B cell (primary cell): ENCODE measurements at regions not wholly inside any gene's neighbourhood (a gene's known extent, or its start where the extent isn't known, plus 50 kb on each side); places are given as distances from the start of the nearest gene placed in this dataset.
A peak's percentile ranks its signal among the peaks of the same experiment; 100 is the strongest.

ENCODE experiments used
- ATAC-seq: fragments of 200-7000 bp; cut with Tn5 transposase; one replicate; pipeline ENCODE4 v1.10.0; 2021; ENCODE audit warnings: low read depth, mild to moderate bottlenecking, moderate number of reproducible peaks, moderate library complexity
- CTCF ChIA-PET: fragments of 350-600 bp; sonication (Branson Sonifier 250); formaldehyde crosslinking; loops from one replicate; lab custom pipeline; 2021; ENCODE audit warnings: antibody characterized with exemption, inconsistent platforms; lab: Charles Lee
- POLR2A ChIA-PET: fragments of 350-600 bp; sonication (Branson Sonifier 250); formaldehyde crosslinking; loops from one replicate; lab custom pipeline; 2021; ENCODE audit warnings: antibody characterized with exemption; lab: Charles Lee
- DNase-seq: peaks from one replicate; pipeline ENCODE4 v3.0.0; 2013
- H2AFZ ChIP-seq: 2 replicates; pipeline ENCODE4 v1.6.1; 2012; ENCODE audit warnings: mild to moderate bottlenecking, low read depth, low read length; ENCODE audit not compliant: insufficient read depth, poor library complexity, severe bottlenecking
- H3K27ac ChIP-seq, 2 donors: 1 replicate in 1 of 2; 2 replicates in 1 of 2; pipeline ENCODE4 v1.5.1; 2012 to 2013; ENCODE audit warnings: low read length in 2 of 2, mild to moderate bottlenecking in 2 of 2, moderate library complexity in 1 of 2
- H3K27me3 ChIP-seq, 4 experiments: fragments of 200-600 bp in 1 of 4; sonication (generic) in 1 of 4; replicated peaks in 1 of 4; 1 replicate in 2 of 4; 2 replicates in 2 of 4; pipeline versions ENCODE4 v1.6.1 to v1.7.0; 2013 to 2016; ENCODE audit warnings: low read length in 3 of 4, mild to moderate bottlenecking in 2 of 4, mixed read lengths in 1 of 4, moderate library complexity in 1 of 4; ENCODE audit not compliant: insufficient read depth in 4 of 4, control insufficient read depth in 3 of 4; ENCODE audit errors: control extremely low read depth in 1 of 4
- H3K36me3 ChIP-seq, 2 experiments: replicated peaks in 1 of 2; 1 replicate in 1 of 2; 2 replicates in 1 of 2; pipeline versions ENCODE4 v1.6.1 to v1.7.1; 2013; ENCODE audit warnings: low read length in 1 of 2; ENCODE audit not compliant: insufficient read depth in 2 of 2, control insufficient read depth in 1 of 2; ENCODE audit errors: control extremely low read depth in 1 of 2, extremely low read depth in 1 of 2
- H3K4me1 ChIP-seq, 2 donors: fragments of 200-600 bp in 1 of 2; sonication (generic) in 1 of 2; 1 replicate in 1 of 2; 2 replicates in 1 of 2; pipeline versions ENCODE4 v1.5.1 to v1.6.1; 2013 to 2017; ENCODE audit warnings: low read length in 2 of 2; ENCODE audit not compliant: control insufficient read depth in 2 of 2, insufficient read depth in 2 of 2
- H3K4me2 ChIP-seq: replicated peaks from 2 replicates; pipeline ENCODE3; 2012; ENCODE audit warnings: mild to moderate bottlenecking, low read depth, low read length; ENCODE audit not compliant: poor library complexity, severe bottlenecking
- H3K4me3 ChIP-seq, 5 experiments: fragments of 200-600 bp in 1 of 5; sonication (generic) in 1 of 5; 1 replicate in 3 of 5; 2 replicates in 2 of 5; pipeline versions ENCODE4 v1.5.1 to v1.7.0; 2011 to 2016; ENCODE audit warnings: low read length in 4 of 5, mild to moderate bottlenecking in 4 of 5, low read depth in 2 of 5, control low read depth in 1 of 5, moderate library complexity in 1 of 5; ENCODE audit not compliant: insufficient read depth in 1 of 5; ENCODE audit errors: control extremely low read depth in 1 of 5, extremely low read depth in 1 of 5
- H3K79me2 ChIP-seq: fragments of 200-600 bp; sonication (generic); one replicate; pipeline ENCODE4 v1.6.0; 2016; ENCODE audit warnings: low read length; ENCODE audit not compliant: control insufficient read depth, insufficient read depth
- H3K9ac ChIP-seq: fragments of 200-600 bp; sonication (generic); 2 replicates; pipeline ENCODE4 v1.6.1; 2017; ENCODE audit warnings: mild to moderate bottlenecking, low read length, moderate library complexity
- H3K9me3 ChIP-seq, 3 donors: one replicate each; pipeline versions ENCODE4 v1.6.1 to v1.7.1; 2013; ENCODE audit warnings: low read length in 2 of 3; ENCODE audit not compliant: control insufficient read depth in 2 of 3, insufficient read depth in 1 of 3; ENCODE audit errors: control extremely low read depth in 1 of 3
- H4K20me1 ChIP-seq: 2 replicates; pipeline ENCODE4 v1.6.0; 2012; ENCODE audit warnings: mild to moderate bottlenecking, low read length; ENCODE audit not compliant: insufficient read depth, control insufficient read depth, poor library complexity, severe bottlenecking
- H3K27ac Mint-ChIP-seq: one replicate; pipeline ENCODE4 v1.8.0; 2021; ENCODE audit warnings: mixed read lengths
- H3K27me3 Mint-ChIP-seq: one replicate; pipeline ENCODE4 v1.8.0; 2021; ENCODE audit warnings: mixed read lengths
- H3K4me1 Mint-ChIP-seq: one replicate; pipeline ENCODE4 v1.8.0; 2021; ENCODE audit warnings: mixed read lengths
- H3K4me3 Mint-ChIP-seq: one replicate; pipeline ENCODE4 v1.8.0; 2021; ENCODE audit warnings: mixed read lengths
- H3K9me3 Mint-ChIP-seq: one replicate; pipeline ENCODE4 v1.8.0; 2022; ENCODE audit warnings: mixed read lengths; ENCODE audit not compliant: insufficient read depth
- CTCF ChIP-seq: fragments of 200-600 bp; IDR thresholded peaks from one replicate; pipeline ENCODE4 v1.8.0; 2022; ENCODE audit warnings: antibody characterized with exemption, mild to moderate bottlenecking
- EZH2 ChIP-seq: IDR thresholded peaks from 2 replicates; pipeline ENCODE4 v1.6.1; 2012; ENCODE audit warnings: borderline replicate concordance, low read depth, mild to moderate bottlenecking, moderate library complexity, low read length; ENCODE audit not compliant: insufficient read depth, poor library complexity, severe bottlenecking
- WGBS: methylation state at CpG from one replicate; pipeline ENCODE4 v1.1.5; 2013; ENCODE audit warnings: missing lambda C conversion rate; ENCODE audit not compliant: insufficient coverage; 5-methylcytosine and 5-hydroxymethylcytosine counted together
- intact Hi-C: fragments of 100-400 bp; cut with micrococcal nuclease; formaldehyde crosslinking; loops from one replicate; pipeline ENCODE4 v1.10.0; 2022

- ChIA-PET CTCF (interaction anchor here (1.0 to 1.8 kb wide), 2 partner anchors 24 to 97 kb away, joined by 3 to 12 read pairs; no protein-coding TSS in a partner anchor), POLR2A (no interaction called here)
- Histone ChIP-seq H4K20me1 (no peaks in the 10 kb centered on the region), H3K36me3 (no peaks in the 10 kb centered on the region), H3K79me2 (no peaks in the 10 kb centered on the region), H2AFZ (peak overlapping the region; percentile 20), H3K4me1 (peaks cover 48 to 55% of the 10 kb centered on the region in 2 donors), H3K9ac (peak overlapping the region; percentile 41), H3K9me3 (peaks cover 0 to 11% (median 0%) of the 10 kb centered on the region in 3 donors), H3K4me3 (peak overlapping the region in 2 of 5 experiments; percentile 1 to 10), H3K27ac (peak overlapping the region in 1 of 2 donors; percentile 32), H3K4me2 (peak overlapping the region; percentile 71), H3K27me3 (peaks cover 0 to 14% (median 3%) of the 10 kb centered on the region in 4 experiments)
- intact Hi-C loops = loop anchor here (2.0 to 5.0 kb wide), 2 partner anchors 23 to 124 kb away; no protein-coding TSS in a partner anchor
- DNase-seq (peak; percentile 70), ATAC-seq (peak; percentile 82)
- 26% methylated on average over 26 of the region's 28 CpGs for WGBS
- H3K27me3 Mint-ChIP-seq = peaks cover 19% of the 10 kb centered on the region
- H3K4me1 Mint-ChIP-seq = peaks cover 46% of the 10 kb centered on the region
- no peaks in the 10 kb centered on the region for H3K9me3 Mint-ChIP-seq
- TF ChIP-seq EZH2 = no peak
- TF ChIP-seq CTCF = no peak
- peak overlapping the region; percentile 67 for H3K4me3 Mint-ChIP-seq
- H3K27ac Mint-ChIP-seq = peak overlapping the region; percentile 73
These were observed 58.2 kb upstream of the RXRA start for GRCh38 chr9:134267881-134268724.

- H3K4me3 Mint-ChIP-seq = no peak overlapping the region
- TF ChIP-seq EZH2 (no peak), CTCF (no peak)
- peak overlapping the region; percentile 71 for H3K4me2 ChIP-seq
- peaks cover 42 to 51% of the 10 kb centered on the region in 2 donors for H3K4me1 ChIP-seq
- no peaks in the 10 kb centered on the region for H3K36me3 ChIP-seq
- peaks cover 21% of the 10 kb centered on the region for H3K27me3 Mint-ChIP-seq
- peaks cover 0 to 9% (median under 1%) of the 10 kb centered on the region in 4 experiments for H3K27me3 ChIP-seq
- ATAC-seq (no peak), DNase-seq (no peak)
- H4K20me1 ChIP-seq = no peaks in the 10 kb centered on the region
- no peak overlapping the region for H3K27ac ChIP-seq
- no peaks in the 10 kb centered on the region for H3K79me2 ChIP-seq
- H3K9me3 Mint-ChIP-seq = no peaks in the 10 kb centered on the region
- H3K4me1 Mint-ChIP-seq = peaks cover 43% of the 10 kb centered on the region
- peaks cover 0 to 11% (median 0%) of the 10 kb centered on the region in 3 donors for H3K9me3 ChIP-seq
- H3K27ac Mint-ChIP-seq = peak overlapping the region; percentile 41
- H3K4me3 ChIP-seq = no peak overlapping the region
- intact Hi-C loops = loop anchor here (2.0 to 5.0 kb wide), 2 partner anchors 24 to 124 kb away; no protein-coding TSS in a partner anchor
- no peak overlapping the region for H2AFZ ChIP-seq
- H3K9ac ChIP-seq = peak overlapping the region; percentile 41
- ChIA-PET CTCF (interaction anchor here (1.0 to 1.8 kb wide), 2 partner anchors 24 to 97 kb away, joined by 3 to 12 read pairs; no protein-coding TSS in a partner anchor), POLR2A (no interaction called here)
- WGBS = 58% methylated on average over 2 of the region's 6 CpGs
These were observed 57.5 kb upstream of the RXRA start for GRCh38 chr9:134268747-134269146.
